ENCODE measurements at regions not wholly inside any gene's neighbourhood (a gene's known extent, or its start where the extent isn't known, plus 50 kb on each side); places are given as distances from the start of the nearest gene placed in this dataset.

- TF ChIP-seq EZH2 (IDR thresholded peaks at IDR 0.05; ENCODE audit: borderline replicate concordance) (no peak), CTCF (IDR thresholded peaks at IDR 0.05; ENCODE audit: poor library complexity) (no peak)
These were observed 104.2 kb upstream of the RMST start for GRCh38 chr12:97358361-97358760.
